KMS-11 (cell line): ENCODE measurements at regions not wholly inside any gene's neighbourhood (a gene's known extent, or its start where the extent isn't known, plus 50 kb on each side); places are given as distances from the start of the nearest gene placed in this dataset.

ENCODE experiments used
- H2AFZ ChIP-seq: fragments of 200-600 bp; sonication (generic); 2 replicates; pipeline ENCODE4 v1.6.1; 2016; ENCODE audit warnings: antibody characterized with exemption, mixed run types, low read depth
- H3K27ac ChIP-seq: fragments of 200-600 bp; sonication (generic); 2 replicates; pipeline ENCODE4 v1.6.1; 2016; ENCODE audit warnings: mild to moderate bottlenecking, mixed run types
- H3K27me3 ChIP-seq: fragments of 200-600 bp; sonication (generic); 2 replicates; pipeline ENCODE4 v1.6.1; 2017; ENCODE audit warnings: mild to moderate bottlenecking, low read depth, mixed run types, moderate library complexity; ENCODE audit not compliant: insufficient read depth
- H3K36me3 ChIP-seq: fragments of 200-600 bp; sonication (generic); 2 replicates; pipeline ENCODE4 v1.6.1; 2017; ENCODE audit warnings: mild to moderate bottlenecking, mixed run types; ENCODE audit not compliant: insufficient read depth
- H3K4me1 ChIP-seq: fragments of 200-600 bp; sonication (generic); 2 replicates; pipeline ENCODE4 v1.6.1; 2016; ENCODE audit warnings: mild to moderate bottlenecking, low read depth, mixed run types; ENCODE audit not compliant: poor library complexity, severe bottlenecking
- H3K4me2 ChIP-seq: fragments of 200-600 bp; sonication (generic); 2 replicates; pipeline ENCODE4 v1.7.0; 2016; ENCODE audit warnings: mild to moderate bottlenecking, mixed run types
- H3K4me3 ChIP-seq: fragments of 200-600 bp; sonication (generic); IDR thresholded peaks from 2 replicates; pipeline ENCODE4 v1.6.1; 2017; ENCODE audit warnings: low read depth, low read length, mixed read lengths; ENCODE audit not compliant: insufficient read depth
- H3K79me2 ChIP-seq: fragments of 200-600 bp; sonication (generic); 2 replicates; pipeline ENCODE4 v1.6.1; 2016; ENCODE audit warnings: low read depth, mixed run types; ENCODE audit not compliant: insufficient read depth
- H3K9ac ChIP-seq: fragments of 200-600 bp; sonication (generic); 2 replicates; pipeline ENCODE4 v1.6.1; 2016; ENCODE audit warnings: mild to moderate bottlenecking, mixed run types
- H4K20me1 ChIP-seq: fragments of 200-600 bp; sonication (generic); 2 replicates; pipeline ENCODE4 v1.6.1; 2016; ENCODE audit warnings: mild to moderate bottlenecking, mixed run types; ENCODE audit not compliant: insufficient read depth
- TF ChIP-seq, protein P1 (sequence below): fragments of 200-600 bp; sonication (generic); conservative IDR thresholded peaks from 2 replicates; pipeline ENCODE4 v1.6.1; 2017; ENCODE audit warnings: low read depth, mild to moderate bottlenecking, antibody characterized with exemption, low read length, moderate library complexity, mixed read lengths

- no peak overlapping the region for H2AFZ ChIP-seq
- H3K79me2 ChIP-seq = no peaks in the 10 kb centered on the region
- H3K4me2 ChIP-seq = no peak overlapping the region
- H3K36me3 ChIP-seq = no peaks in the 10 kb centered on the region
- no peak overlapping the region for H3K27ac ChIP-seq
- no peak overlapping the region for H3K4me3 ChIP-seq
- TF ChIP-seq, protein P1, sequence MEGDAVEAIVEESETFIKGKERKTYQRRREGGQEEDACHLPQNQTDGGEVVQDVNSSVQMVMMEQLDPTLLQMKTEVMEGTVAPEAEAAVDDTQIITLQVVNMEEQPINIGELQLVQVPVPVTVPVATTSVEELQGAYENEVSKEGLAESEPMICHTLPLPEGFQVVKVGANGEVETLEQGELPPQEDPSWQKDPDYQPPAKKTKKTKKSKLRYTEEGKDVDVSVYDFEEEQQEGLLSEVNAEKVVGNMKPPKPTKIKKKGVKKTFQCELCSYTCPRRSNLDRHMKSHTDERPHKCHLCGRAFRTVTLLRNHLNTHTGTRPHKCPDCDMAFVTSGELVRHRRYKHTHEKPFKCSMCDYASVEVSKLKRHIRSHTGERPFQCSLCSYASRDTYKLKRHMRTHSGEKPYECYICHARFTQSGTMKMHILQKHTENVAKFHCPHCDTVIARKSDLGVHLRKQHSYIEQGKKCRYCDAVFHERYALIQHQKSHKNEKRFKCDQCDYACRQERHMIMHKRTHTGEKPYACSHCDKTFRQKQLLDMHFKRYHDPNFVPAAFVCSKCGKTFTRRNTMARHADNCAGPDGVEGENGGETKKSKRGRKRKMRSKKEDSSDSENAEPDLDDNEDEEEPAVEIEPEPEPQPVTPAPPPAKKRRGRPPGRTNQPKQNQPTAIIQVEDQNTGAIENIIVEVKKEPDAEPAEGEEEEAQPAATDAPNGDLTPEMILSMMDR = no peak
- no peaks in the 10 kb centered on the region for H3K27me3 ChIP-seq
- no peaks in the 10 kb centered on the region for H4K20me1 ChIP-seq
- no peak overlapping the region for H3K9ac ChIP-seq
- no peaks in the 10 kb centered on the region for H3K4me1 ChIP-seq
Observed at GRCh38 chr7:130872756-130873448, 138.9 kb upstream of the KLF14 start.

- Histone ChIP-seq H3K79me2 (no peaks in the 10 kb centered on the region), H3K27me3 (no peaks in the 10 kb centered on the region), H3K36me3 (no peaks in the 10 kb centered on the region), H3K9ac (no peak overlapping the region), H3K4me2 (no peak overlapping the region), H3K4me1 (no peaks in the 10 kb centered on the region), H3K4me3 (no peak overlapping the region), H4K20me1 (no peaks in the 10 kb centered on the region), H3K27ac (no peak overlapping the region), H2AFZ (no peak overlapping the region)
- TF ChIP-seq, protein P1 = no peak
Observed at GRCh38 chr7:130874071-130874915, 140.3 kb upstream of the KLF14 start.

DNA sequence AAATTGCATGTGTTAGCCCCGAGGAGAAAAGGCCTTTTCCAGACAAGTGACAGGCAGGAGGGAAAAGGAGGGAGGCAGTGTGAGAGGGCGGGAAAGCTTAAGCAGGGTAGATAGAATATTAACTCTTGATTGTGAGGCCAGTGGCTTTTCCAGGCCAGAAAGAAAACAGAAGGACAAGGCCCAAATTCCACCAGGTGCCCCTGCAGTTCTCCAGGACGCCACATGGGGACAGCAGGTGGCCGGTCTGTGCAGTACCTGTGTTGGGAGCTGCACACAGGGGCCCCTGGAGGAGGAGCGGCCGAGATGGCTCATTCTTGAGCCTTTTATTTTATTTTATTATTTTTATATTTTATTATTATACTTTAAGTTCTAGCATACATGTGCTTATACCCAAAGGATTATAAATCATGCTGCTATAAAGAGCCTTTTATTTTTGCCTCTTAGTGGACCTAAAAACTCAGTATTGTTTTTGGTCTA lies 141.3 kb upstream of the KLF14 start:
- Histone ChIP-seq H2AFZ (no peak overlapping the region), H3K4me1 (no peaks in the 10 kb centered on the region), H3K27ac (no peak overlapping the region), H3K36me3 (no peaks in the 10 kb centered on the region), H3K4me3 (no peak overlapping the region), H3K79me2 (no peaks in the 10 kb centered on the region), H3K4me2 (no peak overlapping the region), H4K20me1 (no peaks in the 10 kb centered on the region), H3K27me3 (no peaks in the 10 kb centered on the region), H3K9ac (no peak overlapping the region)
- TF ChIP-seq, protein P1 = peak; percentile 86

GRCh38 chr7:130875901-130876300 lies 141.9 kb upstream of the KLF14 start:
- H3K36me3 ChIP-seq = peaks cover 3% of the 10 kb centered on the region; the same call in 1 of the 2 replicates
- no peak overlapping the region for H3K9ac ChIP-seq
- no peak overlapping the region for H3K4me2 ChIP-seq
- H3K27me3 ChIP-seq = no peaks in the 10 kb centered on the region
- no peaks in the 10 kb centered on the region for H4K20me1 ChIP-seq
- H3K4me3 ChIP-seq = no peak overlapping the region
- no peaks in the 10 kb centered on the region for H3K4me1 ChIP-seq
- TF ChIP-seq, protein P1 = no peak
- H3K27ac ChIP-seq = no peak overlapping the region
- no peaks in the 10 kb centered on the region for H3K79me2 ChIP-seq
- no peak overlapping the region for H2AFZ ChIP-seq
